B cell (primary cell): ENCODE measurements at regions not wholly inside any gene's neighbourhood (a gene's known extent, or its start where the extent isn't known, plus 50 kb on each side); places are given as distances from the start of the nearest gene placed in this dataset.

Source experiments
- ATAC-seq: fragments of 200-7000 bp; cut with Tn5 transposase; one replicate; pipeline ENCODE4 v1.10.0; 2021; ENCODE audit warnings: low read depth, mild to moderate bottlenecking, moderate number of reproducible peaks, moderate library complexity
- CTCF ChIA-PET: fragments of 350-600 bp; sonication (Branson Sonifier 250); formaldehyde crosslinking; loops from one replicate; lab custom pipeline; 2021; ENCODE audit warnings: antibody characterized with exemption, inconsistent platforms; lab: Charles Lee
- POLR2A ChIA-PET: fragments of 350-600 bp; sonication (Branson Sonifier 250); formaldehyde crosslinking; loops from one replicate; lab custom pipeline; 2021; ENCODE audit warnings: antibody characterized with exemption; lab: Charles Lee
- DNase-seq: peaks from one replicate; pipeline ENCODE4 v3.0.0; 2013
- H2AFZ ChIP-seq: 2 replicates; pipeline ENCODE4 v1.6.1; 2012; ENCODE audit warnings: mild to moderate bottlenecking, low read depth, low read length; ENCODE audit not compliant: insufficient read depth, poor library complexity, severe bottlenecking
- H3K27ac ChIP-seq, 2 donors: 1 replicate in 1 of 2; 2 replicates in 1 of 2; pipeline ENCODE4 v1.5.1; 2012 to 2013; ENCODE audit warnings: low read length in 2 of 2, mild to moderate bottlenecking in 2 of 2, moderate library complexity in 1 of 2
- H3K27me3 ChIP-seq, 4 experiments: fragments of 200-600 bp in 1 of 4; sonication (generic) in 1 of 4; replicated peaks in 1 of 4; 1 replicate in 2 of 4; 2 replicates in 2 of 4; pipeline versions ENCODE4 v1.6.1 to v1.7.0; 2013 to 2016; ENCODE audit warnings: low read length in 3 of 4, mild to moderate bottlenecking in 2 of 4, mixed read lengths in 1 of 4, moderate library complexity in 1 of 4; ENCODE audit not compliant: insufficient read depth in 4 of 4, control insufficient read depth in 3 of 4; ENCODE audit errors: control extremely low read depth in 1 of 4
- H3K36me3 ChIP-seq, 2 experiments: replicated peaks in 1 of 2; 1 replicate in 1 of 2; 2 replicates in 1 of 2; pipeline versions ENCODE4 v1.6.1 to v1.7.1; 2013; ENCODE audit warnings: low read length in 1 of 2; ENCODE audit not compliant: insufficient read depth in 2 of 2, control insufficient read depth in 1 of 2; ENCODE audit errors: control extremely low read depth in 1 of 2, extremely low read depth in 1 of 2
- H3K4me1 ChIP-seq, 2 donors: fragments of 200-600 bp in 1 of 2; sonication (generic) in 1 of 2; 1 replicate in 1 of 2; 2 replicates in 1 of 2; pipeline versions ENCODE4 v1.5.1 to v1.6.1; 2013 to 2017; ENCODE audit warnings: low read length in 2 of 2; ENCODE audit not compliant: control insufficient read depth in 2 of 2, insufficient read depth in 2 of 2
- H3K4me2 ChIP-seq: replicated peaks from 2 replicates; pipeline ENCODE3; 2012; ENCODE audit warnings: mild to moderate bottlenecking, low read depth, low read length; ENCODE audit not compliant: poor library complexity, severe bottlenecking
- H3K4me3 ChIP-seq, 5 experiments: fragments of 200-600 bp in 1 of 5; sonication (generic) in 1 of 5; 1 replicate in 3 of 5; 2 replicates in 2 of 5; pipeline versions ENCODE4 v1.5.1 to v1.7.0; 2011 to 2016; ENCODE audit warnings: low read length in 4 of 5, mild to moderate bottlenecking in 4 of 5, low read depth in 2 of 5, control low read depth in 1 of 5, moderate library complexity in 1 of 5; ENCODE audit not compliant: insufficient read depth in 1 of 5; ENCODE audit errors: control extremely low read depth in 1 of 5, extremely low read depth in 1 of 5
- H3K79me2 ChIP-seq: fragments of 200-600 bp; sonication (generic); one replicate; pipeline ENCODE4 v1.6.0; 2016; ENCODE audit warnings: low read length; ENCODE audit not compliant: control insufficient read depth, insufficient read depth
- H3K9ac ChIP-seq: fragments of 200-600 bp; sonication (generic); 2 replicates; pipeline ENCODE4 v1.6.1; 2017; ENCODE audit warnings: mild to moderate bottlenecking, low read length, moderate library complexity
- H3K9me3 ChIP-seq, 3 donors: one replicate each; pipeline versions ENCODE4 v1.6.1 to v1.7.1; 2013; ENCODE audit warnings: low read length in 2 of 3; ENCODE audit not compliant: control insufficient read depth in 2 of 3, insufficient read depth in 1 of 3; ENCODE audit errors: control extremely low read depth in 1 of 3
- H4K20me1 ChIP-seq: 2 replicates; pipeline ENCODE4 v1.6.0; 2012; ENCODE audit warnings: mild to moderate bottlenecking, low read length; ENCODE audit not compliant: insufficient read depth, control insufficient read depth, poor library complexity, severe bottlenecking
- H3K27ac Mint-ChIP-seq: one replicate; pipeline ENCODE4 v1.8.0; 2021; ENCODE audit warnings: mixed read lengths
- H3K27me3 Mint-ChIP-seq: one replicate; pipeline ENCODE4 v1.8.0; 2021; ENCODE audit warnings: mixed read lengths
- H3K4me1 Mint-ChIP-seq: one replicate; pipeline ENCODE4 v1.8.0; 2021; ENCODE audit warnings: mixed read lengths
- H3K4me3 Mint-ChIP-seq: one replicate; pipeline ENCODE4 v1.8.0; 2021; ENCODE audit warnings: mixed read lengths
- H3K9me3 Mint-ChIP-seq: one replicate; pipeline ENCODE4 v1.8.0; 2022; ENCODE audit warnings: mixed read lengths; ENCODE audit not compliant: insufficient read depth
- CTCF ChIP-seq: fragments of 200-600 bp; IDR thresholded peaks from one replicate; pipeline ENCODE4 v1.8.0; 2022; ENCODE audit warnings: antibody characterized with exemption, mild to moderate bottlenecking
- EZH2 ChIP-seq: IDR thresholded peaks from 2 replicates; pipeline ENCODE4 v1.6.1; 2012; ENCODE audit warnings: borderline replicate concordance, low read depth, mild to moderate bottlenecking, moderate library complexity, low read length; ENCODE audit not compliant: insufficient read depth, poor library complexity, severe bottlenecking
- WGBS: methylation state at CpG from one replicate; pipeline ENCODE4 v1.1.5; 2013; ENCODE audit warnings: missing lambda C conversion rate; ENCODE audit not compliant: insufficient coverage; 5-methylcytosine and 5-hydroxymethylcytosine counted together
- intact Hi-C: fragments of 100-400 bp; cut with micrococcal nuclease; formaldehyde crosslinking; loops from one replicate; pipeline ENCODE4 v1.10.0; 2022

- H3K4me1 ChIP-seq = no peaks in the 10 kb centered on the region
- ChIA-PET POLR2A (no interaction called here), CTCF (no interaction called here)
- no peak overlapping the region for H3K4me3 ChIP-seq
- Mint-ChIP-seq H3K27me3 (no peaks in the 10 kb centered on the region), H3K4me3 (no peak overlapping the region), H3K27ac (no peak overlapping the region), H3K9me3 (no peaks in the 10 kb centered on the region), H3K4me1 (no peaks in the 10 kb centered on the region)
- H3K9me3 ChIP-seq = peaks cover 0 to 11% (median 0%) of the 10 kb centered on the region in 3 donors
- H3K36me3 ChIP-seq = no peaks in the 10 kb centered on the region
- no peaks in the 10 kb centered on the region for H3K79me2 ChIP-seq
- intact Hi-C loops = no loop called here
- no peak for TF ChIP-seq CTCF
- no peak for TF ChIP-seq EZH2
- H3K27me3 ChIP-seq = no peaks in the 10 kb centered on the region
- no peak overlapping the region for H3K27ac ChIP-seq
- H2AFZ ChIP-seq = no peak overlapping the region
- WGBS = no CpG with 5 or more reads among the region's 2 CpGs
- H4K20me1 ChIP-seq = no peaks in the 10 kb centered on the region
- H3K9ac ChIP-seq = no peak overlapping the region
- ATAC-seq (no peak), DNase-seq (no peak)
- H3K4me2 ChIP-seq = no peak overlapping the region
Observed at GRCh38 chr13:62444805-62445204, 1029.2 kb upstream of the PCDH20 start.

- Histone ChIP-seq H3K36me3 (no peaks in the 10 kb centered on the region), H3K9ac (no peak overlapping the region), H3K27me3 (no peaks in the 10 kb centered on the region), H3K4me1 (no peaks in the 10 kb centered on the region), H3K4me2 (no peak overlapping the region), H3K4me3 (no peak overlapping the region), H3K9me3 (no peaks in the 10 kb centered on the region), H4K20me1 (no peaks in the 10 kb centered on the region), H2AFZ (no peak overlapping the region), H3K79me2 (no peaks in the 10 kb centered on the region), H3K27ac (no peak overlapping the region)
- Mint-ChIP-seq H3K4me3 (no peak overlapping the region), H3K27me3 (no peaks in the 10 kb centered on the region), H3K9me3 (peaks cover 2% of the 10 kb centered on the region), H3K4me1 (no peaks in the 10 kb centered on the region), H3K27ac (no peak overlapping the region)
- DNase-seq (no peak), ATAC-seq (no peak)
- intact Hi-C loops = no loop called here
- ChIA-PET POLR2A (no interaction called here), CTCF (no interaction called here)
- TF ChIP-seq EZH2 (no peak), CTCF (no peak)
Observed at GRCh38 chr13:62434081-62434480, 1018.4 kb upstream of the PCDH20 start.
